ENCODE measurements at regions not wholly inside any gene's neighbourhood (a gene's known extent, or its start where the extent isn't known, plus 50 kb on each side); places are given as distances from the start of the nearest gene placed in this dataset.

GRCh38 chr9:16132513-16132912 lies 579.7 kb downstream of the CCDC171 start:
- WGBS, 10 experiments = 73 to 100% (median 87%) methylated on average over 2 to 6 of the region's 6 CpGs; no CpG with 5 or more reads in 2 of the 10 experiments
- Histone ChIP-seq H3K4me3 (no peak overlapping the region), H3K27ac (no peak overlapping the region), H3K4me1 (replicated peaks in 1 of 2) (peaks cover 0 to 7% of the 10 kb centered on the region in 2 donors)
- in situ Hi-C loops (cut with MboI; ENCODE audit: low pct_unique_long_range_greater_than_20kb in 2 of 9, low sequenced_read_pairs in 9 of 9, unreplicated experiment in 9 of 9) = loop anchor here in 1 of 9 experiments (25.0 kb wide), 1 partner anchor 245 kb away; no protein-coding TSS in a partner anchor
- no peak for ATAC-seq (replicated peaks in 6 of 8)

GRCh38 chr9:16133032-16133431 lies 580.2 kb downstream of the CCDC171 start:
- Histone ChIP-seq H3K4me3 (no peak overlapping the region), H3K27ac (no peak overlapping the region), H3K4me1 (replicated peaks in 1 of 2) (peaks cover 0 to 7% of the 10 kb centered on the region in 2 donors)
- no peak for ATAC-seq (replicated peaks in 6 of 8)
- in situ Hi-C loops (cut with MboI; ENCODE audit: low pct_unique_long_range_greater_than_20kb in 2 of 9, low sequenced_read_pairs in 9 of 9, unreplicated experiment in 9 of 9) = loop anchor here in 1 of 9 experiments (25.0 kb wide), 1 partner anchor 246 kb away; no protein-coding TSS in a partner anchor

GRCh38 chr9:16133556-16134227 lies 580.8 kb downstream of the CCDC171 start:
- peak in 7 of 8 experiments; percentile 29 to 86 (median 42) for ATAC-seq (replicated peaks in 6 of 8)
- Histone ChIP-seq H3K27ac (no peak overlapping the region), H3K4me1 (replicated peaks in 1 of 2) (peaks cover 0 to 7% of the 10 kb centered on the region in 2 donors), H3K4me3 (no peak overlapping the region)
- in situ Hi-C loops (cut with MboI; ENCODE audit: low pct_unique_long_range_greater_than_20kb in 2 of 9, low sequenced_read_pairs in 9 of 9, unreplicated experiment in 9 of 9) = loop anchor here in 1 of 9 experiments (25.0 kb wide), 1 partner anchor 246 kb away; no protein-coding TSS in a partner anchor
- 0 to 96% (median 48%) methylated on average over 3 to 15 of the region's 19 CpGs for WGBS, 10 experiments

- ATAC-seq (replicated peaks in 6 of 8) = no peak
- 80 to 100% (median 95%) methylated on average over 1 to 4 of the region's 4 CpGs for WGBS, 10 experiments
Measured at GRCh38 chr9:16134351-16134750, 581.5 kb downstream of the CCDC171 start.

GRCh38 chr9:16135968-16136367 lies 583.1 kb downstream of the CCDC171 start:
- in situ Hi-C loops (cut with MboI; ENCODE audit: low pct_unique_long_range_greater_than_20kb in 2 of 9, low sequenced_read_pairs in 9 of 9, unreplicated experiment in 9 of 9) = loop anchor here in 1 of 9 experiments (25.0 kb wide), 1 partner anchor 249 kb away; no protein-coding TSS in a partner anchor
- H3K4me1 ChIP-seq (replicated peaks in 1 of 2) = no peaks in the 10 kb centered on the region
- 80% methylated on average over 1 of the region's 1 CpG; no CpG with 5 or more reads in 9 of the 10 experiments for WGBS, 10 experiments
- H3K4me3 ChIP-seq = no peak overlapping the region
- ATAC-seq (replicated peaks in 6 of 8) = peak in 2 of 8 experiments; percentile 49 to 64
- no peak overlapping the region for H3K27ac ChIP-seq

More at GRCh38 chr9:16134351-16134750, 581.5 kb downstream of the CCDC171 start:
- in situ Hi-C loops (cut with MboI; ENCODE audit: low pct_unique_long_range_greater_than_20kb in 2 of 9, low sequenced_read_pairs in 9 of 9, unreplicated experiment in 9 of 9) = loop anchor here in 1 of 9 experiments (25.0 kb wide), 1 partner anchor 247 kb away; no protein-coding TSS in a partner anchor
- peaks cover 0 to 7% of the 10 kb centered on the region in 2 donors for H3K4me1 ChIP-seq (replicated peaks in 1 of 2)
- no peak overlapping the region for H3K27ac ChIP-seq
- no peak overlapping the region for H3K4me3 ChIP-seq

- Histone ChIP-seq H3K4me1 (replicated peaks in 1 of 2) (no peaks in the 10 kb centered on the region), H3K4me3 (no peak overlapping the region), H3K27ac (no peak overlapping the region)
- 90 to 100% (median 95%) methylated on average over 1 to 10 of the region's 10 CpGs; no CpG with 5 or more reads in 2 of the 10 experiments for WGBS, 10 experiments
- no peak for ATAC-seq (replicated peaks in 6 of 8)
- in situ Hi-C loops (cut with MboI; ENCODE audit: low pct_unique_long_range_greater_than_20kb in 2 of 9, low sequenced_read_pairs in 9 of 9, unreplicated experiment in 9 of 9) = loop anchor here in 1 of 9 experiments (25.0 kb wide), 1 partner anchor 249 kb away; no protein-coding TSS in a partner anchor
Measured at GRCh38 chr9:16136451-16136850, 583.6 kb downstream of the CCDC171 start.

GRCh38 chr9:16136961-16137360 lies 584.1 kb downstream of the CCDC171 start:
- H3K27ac ChIP-seq = no peak overlapping the region
- 20 to 100% methylated on average over 1 to 3 of the region's 4 CpGs; no CpG with 5 or more reads in 8 of the 10 experiments for WGBS, 10 experiments
- H3K4me3 ChIP-seq = no peak overlapping the region
- in situ Hi-C loops (cut with MboI; ENCODE audit: low pct_unique_long_range_greater_than_20kb in 2 of 9, low sequenced_read_pairs in 9 of 9, unreplicated experiment in 9 of 9) = loop anchor here in 1 of 9 experiments (25.0 kb wide), 1 partner anchor 250 kb away; no protein-coding TSS in a partner anchor
- ATAC-seq (replicated peaks in 6 of 8) = peak in 3 of 8 experiments; percentile 45 to 62 (median 52)
- H3K4me1 ChIP-seq (replicated peaks in 1 of 2) = no peaks in the 10 kb centered on the region

- Histone ChIP-seq H3K27ac (no peak overlapping the region), H3K4me1 (replicated peaks in 1 of 2) (peaks cover 0 to 4% of the 10 kb centered on the region in 2 donors), H3K4me3 (no peak overlapping the region)
- WGBS, 10 experiments = 47 to 100% (median 80%) methylated on average over 1 to 8 of the region's 16 CpGs; no CpG with 5 or more reads in 2 of the 10 experiments
- no peak for ATAC-seq (replicated peaks in 6 of 8)
- in situ Hi-C loops (cut with MboI; ENCODE audit: low pct_unique_long_range_greater_than_20kb in 2 of 9, low sequenced_read_pairs in 9 of 9, unreplicated experiment in 9 of 9) = loop anchor here in 1 of 9 experiments (25.0 kb wide), 1 partner anchor 252 kb away; no protein-coding TSS in a partner anchor
Measured at GRCh38 chr9:16138561-16139491, 586.0 kb downstream of the CCDC171 start.

- in situ Hi-C loops (cut with MboI; ENCODE audit: low pct_unique_long_range_greater_than_20kb in 2 of 9, low sequenced_read_pairs in 9 of 9, unreplicated experiment in 9 of 9) = loop anchor here in 1 of 9 experiments (25.0 kb wide), 1 partner anchor 252 kb away; no protein-coding TSS in a partner anchor
- Histone ChIP-seq H3K27ac (no peak overlapping the region), H3K4me3 (no peak overlapping the region), H3K4me1 (replicated peaks in 1 of 2) (peaks cover 0 to 4% of the 10 kb centered on the region in 2 donors)
- WGBS, 10 experiments = 54 to 100% (median 84%) methylated on average over 3 to 5 of the region's 5 CpGs; no CpG with 5 or more reads in 6 of the 10 experiments
- peak in 3 of 8 experiments; percentile 8 to 56 (median 24) for ATAC-seq (replicated peaks in 6 of 8)
Measured at GRCh38 chr9:16139774-16140173, 586.9 kb downstream of the CCDC171 start.

GRCh38 chr9:16143310-16143709 lies 590.5 kb downstream of the CCDC171 start:
- WGBS, 10 experiments = 62 to 100% (median 73%) methylated on average over 1 to 5 of the region's 7 CpGs; no CpG with 5 or more reads in 5 of the 10 experiments

GRCh38 chr9:16143947-16144890 lies 591.4 kb downstream of the CCDC171 start:
- ATAC-seq (replicated peaks in 6 of 8) = no peak
- H3K4me3 ChIP-seq = no peak overlapping the region
- 60 to 100% (median 89%) methylated on average over 2 to 11 of the region's 13 CpGs for WGBS, 10 experiments
- in situ Hi-C loops (cut with MboI; ENCODE audit: low pct_unique_long_range_greater_than_20kb in 2 of 9, low sequenced_read_pairs in 9 of 9, unreplicated experiment in 9 of 9) = loop anchor here in 1 of 9 experiments (25.0 kb wide), 1 partner anchor 257 kb away; no protein-coding TSS in a partner anchor
- peaks cover 0 to 4% of the 10 kb centered on the region in 2 donors for H3K4me1 ChIP-seq (replicated peaks in 1 of 2)
- H3K27ac ChIP-seq = no peak overlapping the region

More at GRCh38 chr9:16143310-16143709, 590.5 kb downstream of the CCDC171 start:
- in situ Hi-C loops (cut with MboI; ENCODE audit: low pct_unique_long_range_greater_than_20kb in 2 of 9, low sequenced_read_pairs in 9 of 9, unreplicated experiment in 9 of 9) = loop anchor here in 1 of 9 experiments (25.0 kb wide), 1 partner anchor 256 kb away; no protein-coding TSS in a partner anchor
- H3K4me1 ChIP-seq (replicated peaks in 1 of 2) = peaks cover 0 to 4% of the 10 kb centered on the region in 2 donors
- peak in 1 of 8 experiments; percentile 22 for ATAC-seq (replicated peaks in 6 of 8)
- H3K27ac ChIP-seq = no peak overlapping the region
- no peak overlapping the region for H3K4me3 ChIP-seq

All from motor neuron (in vitro differentiated cells).